HK-2 (cell line): ENCODE measurements at regions not wholly inside any gene's neighbourhood (a gene's known extent, or its start where the extent isn't known, plus 50 kb on each side); places are given as distances from the start of the nearest gene placed in this dataset.

Experiments used
- DNase-seq: peaks from one replicate; pipeline ENCODE4 v3.0.0-alpha.2; 2018; ENCODE audit not compliant: unreplicated experiment

GRCh38 chr18:67232406-67232805 lies 284.1 kb downstream of the DSEL start:
- no peak for DNase-seq

GRCh38 chr18:67222887-67223286 lies 293.6 kb downstream of the DSEL start:
- DNase-seq, result no peak

- no peak for DNase-seq
Measured at GRCh38 chr18:67219821-67220220, 296.7 kb downstream of the DSEL start.

GRCh38 chr18:67218556-67218955 lies 298.0 kb downstream of the DSEL start:
- DNase-seq, result no peak

GRCh38 chr18:67217551-67218166 lies 298.9 kb downstream of the DSEL start:
- DNase-seq, result peak; percentile 26

- no peak for DNase-seq
Measured at GRCh38 chr18:67216846-67217245, 299.7 kb downstream of the DSEL start.

- no peak for DNase-seq
Measured at GRCh38 chr18:67215686-67216085, 300.8 kb downstream of the DSEL start.

GRCh38 chr18:67211646-67212045 lies 304.9 kb downstream of the DSEL start:
- no peak for DNase-seq

- DNase-seq, result no peak
Measured at GRCh38 chr18:67200665-67201064, 315.9 kb downstream of the DSEL start.

- DNase-seq, result no peak
Measured at GRCh38 chr18:67199993-67200617, 316.4 kb downstream of the DSEL start.

GRCh38 chr18:67194886-67195285 lies 321.6 kb downstream of the DSEL start:
- no peak for DNase-seq

- no peak for DNase-seq
Measured at GRCh38 chr18:67192535-67192934, 324.0 kb downstream of the DSEL start.

- no peak for DNase-seq
Measured at GRCh38 chr18:67183398-67183797, 333.1 kb downstream of the DSEL start.

GRCh38 chr18:67179726-67180125 lies 336.8 kb downstream of the DSEL start:
- no peak for DNase-seq

GRCh38 chr18:67159662-67160061 lies 356.9 kb downstream of the DSEL start:
- DNase-seq, result no peak

- no peak for DNase-seq
Measured at GRCh38 chr18:67154979-67155378, 361.5 kb downstream of the DSEL start.

- no peak for DNase-seq
Measured at GRCh38 chr18:67151366-67151765, 365.2 kb downstream of the DSEL start.

GRCh38 chr18:67145586-67146292 lies 370.8 kb downstream of the DSEL start:
- no peak for DNase-seq

- DNase-seq, result no peak
Measured at GRCh38 chr18:67144329-67144728, 372.2 kb downstream of the DSEL start.

GRCh38 chr18:67143028-67143427 lies 373.5 kb downstream of the DSEL start:
- no peak for DNase-seq

GRCh38 chr18:67142604-67143003 lies 373.9 kb downstream of the DSEL start:
- DNase-seq, result no peak

- DNase-seq, result no peak
Measured at GRCh38 chr18:67140495-67140894, 376.0 kb downstream of the DSEL start.

GRCh38 chr18:67139899-67140298 lies 376.6 kb downstream of the DSEL start:
- no peak for DNase-seq
